HFFc6 (cell line): ENCODE measurements at regions not wholly inside any gene's neighbourhood (a gene's known extent, or its start where the extent isn't known, plus 50 kb on each side); places are given as distances from the start of the nearest gene placed in this dataset.

Experiments
- DNase-seq: peaks from one replicate; pipeline ENCODE4 v3.0.0-alpha.2; 2018
- H3K27ac Mint-ChIP-seq: 2 replicates; pipeline ENCODE4 v1.8.0; 2020; ENCODE audit warnings: mild to moderate bottlenecking, mixed read lengths
- H3K27me3 Mint-ChIP-seq: 2 replicates; pipeline ENCODE4 v1.8.0; 2021; ENCODE audit warnings: mild to moderate bottlenecking, moderate library complexity, mixed read lengths; ENCODE audit not compliant: insufficient read depth
- H3K36me3 Mint-ChIP-seq: 2 replicates; pipeline ENCODE4 v1.8.0; 2021; ENCODE audit warnings: low read depth, mixed read lengths
- H3K4me1 Mint-ChIP-seq: 2 replicates; pipeline ENCODE4 v1.8.0; 2020; ENCODE audit warnings: low read depth, mixed read lengths
- H3K4me3 Mint-ChIP-seq: 2 replicates; pipeline ENCODE4 v1.8.0; 2020; ENCODE audit warnings: mild to moderate bottlenecking, moderate library complexity, mixed read lengths
- H3K9me3 Mint-ChIP-seq: 2 replicates; pipeline ENCODE4 v1.8.0; 2020; ENCODE audit warnings: mild to moderate bottlenecking, mixed read lengths
- CTCF ChIP-seq: fragments of 200-600 bp; sonication (generic); IDR thresholded peaks from 2 replicates; pipeline ENCODE4 v1.5.0; 2021; ENCODE audit warnings: antibody characterized with exemption, mild to moderate bottlenecking

GRCh38 chr4:173699841-173700475 is 169.9 kb upstream of the HAND2 start:
- no peaks in the 10 kb centered on the region for H3K4me1 Mint-ChIP-seq
- H3K4me3 Mint-ChIP-seq, result no peak overlapping the region
- no peaks in the 10 kb centered on the region for H3K27me3 Mint-ChIP-seq
- H3K36me3 Mint-ChIP-seq, result no peaks in the 10 kb centered on the region
- TF ChIP-seq CTCF, result no peak
- H3K9me3 Mint-ChIP-seq, result peaks cover 6% of the 10 kb centered on the region; the same call in 1 of the 2 replicates
- no peak for DNase-seq
- H3K27ac Mint-ChIP-seq, result no peak overlapping the region

- DNase-seq, result no peak
- H3K9me3 Mint-ChIP-seq, result peaks cover 4% of the 10 kb centered on the region; the same call in 1 of the 2 replicates
- H3K27ac Mint-ChIP-seq, result no peak overlapping the region
- no peak for TF ChIP-seq CTCF
- H3K4me3 Mint-ChIP-seq, result no peak overlapping the region
- H3K4me1 Mint-ChIP-seq, result no peaks in the 10 kb centered on the region
- H3K36me3 Mint-ChIP-seq, result no peaks in the 10 kb centered on the region
- H3K27me3 Mint-ChIP-seq, result no peaks in the 10 kb centered on the region
Observed at GRCh38 chr4:173698557-173699262, 168.7 kb upstream of the HAND2 start.

DNA sequence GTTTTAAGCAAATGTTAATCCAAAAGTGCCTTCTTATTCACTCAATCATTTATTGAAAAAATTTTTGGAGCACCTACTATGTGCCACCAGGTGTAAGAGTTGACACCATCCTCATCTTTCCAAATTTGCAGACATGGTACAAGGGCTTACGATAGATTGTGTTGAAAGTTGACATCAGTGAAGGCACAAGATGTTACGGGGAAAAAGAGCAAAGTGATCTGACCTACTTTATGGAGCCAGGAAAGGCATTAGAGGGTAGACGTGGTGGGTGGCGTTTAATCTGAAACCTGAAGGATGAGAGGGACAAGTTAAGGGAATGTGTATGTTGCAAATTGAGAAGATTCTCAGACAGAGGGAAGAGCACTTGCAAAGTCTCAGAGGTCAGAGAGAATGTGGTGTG is 167.8 kb upstream of the HAND2 start:
- Mint-ChIP-seq H3K36me3 (no peaks in the 10 kb centered on the region), H3K4me3 (no peak overlapping the region), H3K27me3 (no peaks in the 10 kb centered on the region), H3K9me3 (peaks cover 4% of the 10 kb centered on the region; the same call in 1 of the 2 replicates), H3K27ac (no peak overlapping the region), H3K4me1 (no peaks in the 10 kb centered on the region)
- TF ChIP-seq CTCF, result no peak
- DNase-seq, result no peak

DNA sequence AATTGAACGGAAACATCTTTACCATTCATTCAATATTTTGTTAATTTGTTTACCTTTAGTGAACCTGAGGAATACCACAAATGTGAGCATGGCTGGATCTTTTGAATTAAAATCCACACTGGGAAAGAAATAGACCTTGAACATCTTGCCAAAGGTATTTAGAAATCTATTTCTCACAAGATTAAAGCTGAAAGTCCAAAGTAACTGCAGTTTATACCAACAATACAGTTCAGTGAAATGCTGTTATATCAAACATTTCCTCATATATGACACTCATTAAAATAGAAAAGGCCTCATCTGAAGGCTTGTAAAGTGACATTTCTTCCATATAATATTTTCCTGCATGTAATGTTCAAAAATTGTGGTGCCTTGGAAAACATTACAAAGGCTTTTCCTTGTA is 166.5 kb upstream of the HAND2 start:
- Mint-ChIP-seq H3K36me3 (no peaks in the 10 kb centered on the region), H3K9me3 (peaks cover 3% of the 10 kb centered on the region; the same call in 1 of the 2 replicates), H3K27me3 (no peaks in the 10 kb centered on the region; the same call in 1 of the 2 replicates), H3K27ac (no peak overlapping the region), H3K4me3 (no peak overlapping the region), H3K4me1 (no peaks in the 10 kb centered on the region)
- TF ChIP-seq CTCF, result no peak
- DNase-seq, result no peak

DNA sequence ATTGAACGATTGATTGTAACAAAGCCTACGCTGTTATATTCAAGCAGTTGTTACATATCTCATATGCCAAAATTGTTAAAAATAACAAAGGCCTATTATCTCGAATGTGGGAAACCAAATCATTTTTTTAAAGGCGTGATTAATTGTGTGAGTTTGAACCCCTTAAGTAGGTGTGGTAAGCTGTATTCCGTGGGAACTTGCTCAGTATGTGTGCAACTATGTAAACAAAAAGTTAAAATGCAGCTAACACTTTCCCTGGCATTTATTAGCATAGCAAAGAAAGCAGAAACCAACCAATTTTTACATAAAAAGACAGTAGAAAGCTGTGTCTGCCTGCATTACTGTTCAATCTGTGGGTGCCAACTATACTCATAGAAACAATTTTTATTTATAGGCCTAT is 166.0 kb upstream of the HAND2 start:
- TF ChIP-seq CTCF, result no peak
- no peaks in the 10 kb centered on the region; the same call in 1 of the 2 replicates for H3K27me3 Mint-ChIP-seq
- H3K36me3 Mint-ChIP-seq, result no peaks in the 10 kb centered on the region
- H3K9me3 Mint-ChIP-seq, result peaks cover 3% of the 10 kb centered on the region; the same call in 1 of the 2 replicates
- DNase-seq, result no peak
- no peak overlapping the region for H3K27ac Mint-ChIP-seq
- H3K4me3 Mint-ChIP-seq, result no peak overlapping the region
- no peaks in the 10 kb centered on the region for H3K4me1 Mint-ChIP-seq
